ENCODE measurements at regions not wholly inside any gene's neighbourhood (a gene's known extent, or its start where the extent isn't known, plus 50 kb on each side); places are given as distances from the start of the nearest gene placed in this dataset.

- Mint-ChIP-seq H3K27me3 (no peaks in the 10 kb centered on the region), H3K4me1 (no peaks in the 10 kb centered on the region), H3K36me3 (no peaks in the 10 kb centered on the region), H3K9me3 (peaks cover 1 to 6% (median 2%) of the 10 kb centered on the region in 3 donors), H3K4me3 (no peak overlapping the region), H3K27ac (no peak overlapping the region)
These were observed 2037.9 kb upstream of the TENM3 start for GRCh38 chr4:180205276-180205675.

DNA sequence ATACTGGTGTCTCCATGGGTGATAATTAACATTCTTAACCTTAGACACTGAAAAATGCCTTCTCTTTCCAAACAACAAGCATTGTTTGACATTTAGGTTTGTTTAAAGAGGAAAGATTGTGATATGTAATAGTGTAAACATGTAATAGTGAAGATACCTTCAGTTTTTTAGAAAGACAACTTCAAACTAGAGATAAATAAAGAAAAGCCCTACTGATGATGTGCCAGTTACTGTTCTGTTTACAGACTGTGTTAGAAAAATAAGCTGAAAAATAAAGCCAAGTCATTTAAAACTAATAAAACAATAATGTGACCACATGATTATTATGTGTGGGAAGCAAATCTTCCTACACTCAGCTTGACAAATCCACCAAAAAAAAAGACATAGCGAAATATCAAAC lies 2035.3 kb upstream of the TENM3 start:
- Mint-ChIP-seq H3K27me3 (no peaks in the 10 kb centered on the region), H3K9me3 (peaks cover 3 to 12% (median 4%) of the 10 kb centered on the region in 3 donors), H3K27ac (no peak overlapping the region), H3K4me1 (no peaks in the 10 kb centered on the region), H3K4me3 (no peak overlapping the region), H3K36me3 (no peaks in the 10 kb centered on the region)

DNA sequence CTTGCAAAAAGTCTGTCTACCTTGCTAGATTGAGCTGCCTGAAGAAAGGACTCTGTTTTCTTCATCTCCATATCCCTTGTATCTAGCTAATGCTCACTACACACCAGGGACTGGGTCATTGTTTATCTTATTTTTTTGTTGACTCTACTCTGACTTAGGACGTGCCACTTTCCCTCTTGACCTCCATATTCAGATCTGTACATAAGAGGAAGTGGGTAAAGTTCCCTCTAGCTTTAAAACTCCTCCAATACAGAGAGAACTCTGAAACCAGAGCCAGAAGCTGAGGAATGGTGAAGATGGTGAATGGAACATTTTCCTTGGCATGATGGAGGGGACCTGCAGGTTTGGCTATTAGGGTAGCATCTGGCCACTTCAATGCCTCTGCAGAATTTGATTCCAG lies 2026.1 kb upstream of the TENM3 start:
- H3K4me3 Mint-ChIP-seq: no peak overlapping the region
- H3K27me3 Mint-ChIP-seq: no peaks in the 10 kb centered on the region
- H3K36me3 Mint-ChIP-seq: no peaks in the 10 kb centered on the region
- H3K4me1 Mint-ChIP-seq: no peaks in the 10 kb centered on the region
- no peak overlapping the region for H3K27ac Mint-ChIP-seq
- peaks cover 0 to 10% (median 7%) of the 10 kb centered on the region in 3 donors for H3K9me3 Mint-ChIP-seq

DNA sequence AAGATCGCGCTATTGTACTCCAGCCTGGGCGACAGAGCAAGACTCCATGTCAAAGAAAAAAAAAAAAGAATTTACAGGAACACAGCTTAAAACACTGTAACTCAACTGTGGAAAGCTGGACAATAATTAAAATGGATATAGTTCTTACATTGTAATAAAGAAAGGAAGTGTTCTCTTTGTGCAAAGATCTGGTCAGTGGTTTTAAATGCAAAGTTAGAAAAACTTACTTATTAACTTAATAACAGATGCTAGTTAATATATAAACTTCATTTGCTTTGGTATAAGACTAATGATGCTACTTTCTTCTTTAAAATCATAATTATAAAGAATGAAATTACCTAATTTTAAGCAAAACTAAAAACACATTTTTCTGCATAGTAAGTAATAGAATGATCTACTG lies 2024.1 kb upstream of the TENM3 start:
- H3K9me3 Mint-ChIP-seq: peaks cover 3 to 18% (median 10%) of the 10 kb centered on the region in 3 donors

DNA sequence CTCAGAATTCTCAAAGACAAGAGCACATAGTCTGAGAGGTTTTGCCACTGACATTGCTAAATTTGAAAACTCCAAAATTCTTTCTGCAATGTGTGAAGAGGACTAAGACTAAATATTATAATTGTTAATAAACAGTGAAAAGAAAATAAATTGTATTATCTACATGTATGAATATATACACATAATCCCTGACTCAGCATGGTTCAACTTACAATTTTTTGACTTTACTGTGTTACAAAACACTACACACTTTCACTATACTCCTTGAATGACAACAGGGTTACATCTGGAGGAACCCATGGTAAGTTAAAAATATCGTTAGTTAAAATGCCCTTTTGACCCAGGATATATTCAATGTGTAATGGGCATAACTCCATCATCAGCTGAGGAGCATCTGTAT lies 2017.2 kb upstream of the TENM3 start:
- H3K27ac Mint-ChIP-seq: no peak overlapping the region
- H3K27me3 Mint-ChIP-seq: no peaks in the 10 kb centered on the region
- no peaks in the 10 kb centered on the region for H3K4me1 Mint-ChIP-seq
- H3K9me3 Mint-ChIP-seq: peaks cover 3 to 11% (median 4%) of the 10 kb centered on the region in 3 donors
- no peaks in the 10 kb centered on the region for H3K36me3 Mint-ChIP-seq
- H3K4me3 Mint-ChIP-seq: no peak overlapping the region

More for the DNA sequence above, 2024.1 kb upstream of the TENM3 start:
- Mint-ChIP-seq H3K4me1 (no peaks in the 10 kb centered on the region), H3K27ac (peak overlapping the region in 1 of 3 donors; percentile 20), H3K27me3 (no peaks in the 10 kb centered on the region), H3K36me3 (no peaks in the 10 kb centered on the region), H3K4me3 (no peak overlapping the region)

DNA sequence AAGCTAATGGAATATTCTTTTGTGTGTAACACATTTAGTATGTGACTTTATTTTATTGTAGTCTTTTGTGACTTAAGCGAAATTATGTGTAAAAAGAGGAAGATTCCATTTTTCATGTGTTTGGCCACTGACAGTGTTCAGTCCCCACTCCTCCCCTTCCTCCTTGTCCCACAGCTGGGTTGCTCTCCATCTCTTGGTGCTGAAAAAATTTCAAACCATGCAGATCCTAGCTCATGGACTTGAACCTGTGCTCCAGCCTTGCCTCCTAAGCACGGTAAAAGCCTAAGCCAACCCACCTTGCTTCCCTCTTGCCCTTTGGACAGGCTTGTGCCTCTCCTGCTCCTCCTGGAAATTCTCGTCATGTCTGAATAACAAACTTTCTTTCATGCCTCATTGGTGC lies 2008.5 kb upstream of the TENM3 start:
- no peak overlapping the region for H3K4me3 Mint-ChIP-seq
- H3K27ac Mint-ChIP-seq: no peak overlapping the region
- H3K9me3 Mint-ChIP-seq: peaks cover 0 to 11% (median 6%) of the 10 kb centered on the region in 3 donors
- H3K4me1 Mint-ChIP-seq: no peaks in the 10 kb centered on the region
- H3K27me3 Mint-ChIP-seq: no peaks in the 10 kb centered on the region
- H3K36me3 Mint-ChIP-seq: no peaks in the 10 kb centered on the region

- H3K36me3 Mint-ChIP-seq: no peaks in the 10 kb centered on the region
- H3K4me1 Mint-ChIP-seq: no peaks in the 10 kb centered on the region
- no peaks in the 10 kb centered on the region for H3K27me3 Mint-ChIP-seq
- H3K9me3 Mint-ChIP-seq: peaks cover 2 to 10% (median 3%) of the 10 kb centered on the region in 3 donors
- no peak overlapping the region for H3K27ac Mint-ChIP-seq
- no peak overlapping the region for H3K4me3 Mint-ChIP-seq
These were observed 2002.5 kb upstream of the TENM3 start for GRCh38 chr4:180240670-180241069.

- H3K36me3 Mint-ChIP-seq: no peaks in the 10 kb centered on the region
- H3K9me3 Mint-ChIP-seq: no peaks in the 10 kb centered on the region
- no peak overlapping the region for H3K27ac Mint-ChIP-seq
- no peaks in the 10 kb centered on the region for H3K27me3 Mint-ChIP-seq
- no peak overlapping the region for H3K4me3 Mint-ChIP-seq
- no peaks in the 10 kb centered on the region for H3K4me1 Mint-ChIP-seq
These were observed 1989.8 kb upstream of the TENM3 start for GRCh38 chr4:180253419-180253818.

GRCh38 chr4:180261346-180261745 lies 1981.9 kb upstream of the TENM3 start:
- no peaks in the 10 kb centered on the region for H3K36me3 Mint-ChIP-seq
- no peak overlapping the region for H3K4me3 Mint-ChIP-seq
- no peak overlapping the region for H3K27ac Mint-ChIP-seq
- H3K27me3 Mint-ChIP-seq: no peaks in the 10 kb centered on the region
- peaks cover 0 to 5% (median 3%) of the 10 kb centered on the region in 3 donors for H3K9me3 Mint-ChIP-seq
- H3K4me1 Mint-ChIP-seq: peaks cover 0 to 1% (median 0%) of the 10 kb centered on the region in 3 donors

- no peaks in the 10 kb centered on the region for H3K36me3 Mint-ChIP-seq
- no peak overlapping the region for H3K4me3 Mint-ChIP-seq
- H3K4me1 Mint-ChIP-seq: no peaks in the 10 kb centered on the region
- H3K27ac Mint-ChIP-seq: no peak overlapping the region
- no peaks in the 10 kb centered on the region for H3K27me3 Mint-ChIP-seq
- H3K9me3 Mint-ChIP-seq: peaks cover 4 to 9% (median 6%) of the 10 kb centered on the region in 3 donors
These were observed 1963.1 kb upstream of the TENM3 start for GRCh38 chr4:180280076-180280475.

DNA sequence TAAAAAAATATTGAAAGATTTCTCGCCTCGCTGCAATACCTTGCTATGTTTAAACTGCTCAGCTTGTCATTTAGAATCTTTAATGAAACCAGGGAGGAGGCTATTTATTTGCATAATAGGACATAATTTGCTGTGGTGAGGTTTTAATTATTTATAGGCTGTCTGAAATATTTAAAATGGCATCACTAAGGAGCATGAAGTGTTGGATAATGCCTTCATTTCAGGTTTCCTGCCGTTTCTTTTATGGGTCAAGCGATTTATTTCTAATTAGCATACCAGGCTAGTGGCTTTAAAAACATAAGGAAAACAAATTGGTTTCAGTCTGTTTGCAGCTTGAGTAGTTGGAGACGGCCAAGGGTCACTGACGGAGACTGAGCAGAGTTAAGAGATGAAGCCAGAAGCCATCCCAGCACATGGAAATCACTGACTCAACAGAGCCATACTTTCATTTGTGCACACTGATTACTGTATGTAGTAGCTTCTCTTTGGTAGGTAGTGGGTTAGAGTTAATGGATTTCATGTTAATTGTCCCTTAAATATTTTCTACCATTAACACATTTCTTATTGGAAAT lies 1962.4 kb upstream of the TENM3 start:
- H3K36me3 Mint-ChIP-seq: no peaks in the 10 kb centered on the region

GRCh38 chr4:180281724-180282123 lies 1961.5 kb upstream of the TENM3 start:
- Mint-ChIP-seq H3K9me3 (peaks cover 2 to 7% (median 4%) of the 10 kb centered on the region in 3 donors), H3K27ac (no peak overlapping the region), H3K4me3 (no peak overlapping the region), H3K36me3 (no peaks in the 10 kb centered on the region), H3K4me1 (no peaks in the 10 kb centered on the region), H3K27me3 (no peaks in the 10 kb centered on the region)

More for the DNA sequence above, 1962.4 kb upstream of the TENM3 start:
- Mint-ChIP-seq H3K4me3 (no peak overlapping the region), H3K4me1 (no peaks in the 10 kb centered on the region), H3K9me3 (peaks cover 4 to 9% (median 6%) of the 10 kb centered on the region in 3 donors), H3K27ac (no peak overlapping the region), H3K27me3 (no peaks in the 10 kb centered on the region)

GRCh38 chr4:180284267-180284666 lies 1958.9 kb upstream of the TENM3 start:
- H3K27ac Mint-ChIP-seq: no peak overlapping the region
- H3K36me3 Mint-ChIP-seq: no peaks in the 10 kb centered on the region
- peaks cover under 1 to 4% (median 2%) of the 10 kb centered on the region in 3 donors for H3K9me3 Mint-ChIP-seq
- H3K4me1 Mint-ChIP-seq: no peaks in the 10 kb centered on the region
- H3K27me3 Mint-ChIP-seq: no peaks in the 10 kb centered on the region
- H3K4me3 Mint-ChIP-seq: no peak overlapping the region

DNA sequence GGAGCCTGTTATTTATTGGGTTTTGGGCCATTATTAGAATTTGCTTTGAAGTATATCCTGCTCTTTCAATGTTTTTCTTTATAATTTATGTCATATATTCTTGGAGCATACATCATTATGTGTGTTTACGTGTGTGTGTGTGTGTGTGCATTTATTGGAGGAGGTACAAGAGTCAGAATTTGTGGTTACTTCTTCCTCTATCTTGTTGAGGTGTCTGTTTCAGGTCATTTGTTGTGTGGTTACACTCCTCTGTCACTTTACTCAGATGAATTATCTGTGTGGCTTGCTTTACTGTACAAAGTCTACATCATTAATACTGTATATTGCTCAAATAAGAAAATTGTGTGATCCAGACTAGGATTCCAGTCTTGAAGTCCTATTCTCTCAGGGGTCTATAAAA lies 1957.4 kb upstream of the TENM3 start:
- Mint-ChIP-seq H3K27me3 (no peaks in the 10 kb centered on the region), H3K4me3 (no peak overlapping the region), H3K9me3 (peaks cover 0 to 4% (median 2%) of the 10 kb centered on the region in 3 donors), H3K4me1 (no peaks in the 10 kb centered on the region), H3K27ac (no peak overlapping the region), H3K36me3 (no peaks in the 10 kb centered on the region)

DNA sequence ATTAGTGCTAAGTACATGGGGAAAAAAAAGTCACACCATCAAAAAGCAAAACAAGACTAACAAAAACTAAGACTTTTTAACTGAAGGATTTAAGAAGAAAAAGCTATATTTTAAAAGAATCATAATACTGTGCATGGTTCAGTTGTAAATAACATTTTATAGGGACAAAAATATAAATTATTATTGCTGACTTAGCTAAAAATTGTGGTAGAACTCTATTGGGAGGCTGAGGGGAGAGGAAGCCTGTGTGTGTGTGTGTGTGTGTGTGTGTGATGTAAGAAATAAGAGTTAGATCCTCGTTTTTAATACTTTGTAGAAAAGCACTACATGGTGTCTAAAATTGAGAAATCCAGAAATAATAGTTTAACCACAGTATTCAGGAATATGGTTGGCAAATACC lies 1950.9 kb upstream of the TENM3 start:
- Mint-ChIP-seq H3K27me3 (no peaks in the 10 kb centered on the region), H3K9me3 (peaks cover 0 to 2% (median under 1%) of the 10 kb centered on the region in 3 donors), H3K36me3 (no peaks in the 10 kb centered on the region), H3K4me3 (peak overlapping the region in 1 of 4 donors; percentile 39), H3K4me1 (no peaks in the 10 kb centered on the region), H3K27ac (no peak overlapping the region)

DNA sequence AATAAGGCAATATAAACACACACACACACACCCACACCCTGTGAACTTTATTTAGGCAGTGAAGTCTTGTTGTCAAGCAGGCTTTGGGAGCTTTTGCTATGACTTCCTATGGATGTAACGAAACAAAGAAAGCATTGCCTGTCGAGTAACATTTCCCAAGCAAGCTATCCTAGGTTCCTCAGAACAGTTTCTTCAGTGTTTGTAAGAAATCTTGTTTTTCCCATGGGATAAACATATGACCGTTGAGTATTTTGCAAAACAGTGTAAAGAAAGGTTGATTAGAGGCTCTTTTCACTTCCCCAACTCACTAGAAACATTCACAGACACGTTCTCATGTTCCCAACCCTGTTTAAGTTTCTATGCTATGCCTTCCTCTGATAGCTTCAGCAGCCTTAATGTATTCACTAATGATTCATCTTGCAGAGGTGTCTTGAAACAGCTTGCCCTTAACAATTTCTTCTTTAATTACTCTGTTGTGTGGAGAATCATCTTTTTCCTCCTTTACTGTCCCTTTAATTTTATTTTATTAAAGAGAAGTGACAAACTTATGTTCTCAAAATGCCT lies 1947.1 kb upstream of the TENM3 start:
- H3K4me3 Mint-ChIP-seq: no peak overlapping the region
- H3K27ac Mint-ChIP-seq: no peak overlapping the region
- H3K36me3 Mint-ChIP-seq: no peaks in the 10 kb centered on the region
- peaks cover 0 to 4% (median 2%) of the 10 kb centered on the region in 3 donors for H3K9me3 Mint-ChIP-seq
- no peaks in the 10 kb centered on the region for H3K4me1 Mint-ChIP-seq
- no peaks in the 10 kb centered on the region for H3K27me3 Mint-ChIP-seq

Measured in IgD-negative memory B cell (primary cell).